OCI-LY7 (cell line): ENCODE measurements at regions not wholly inside any gene's neighbourhood (a gene's known extent, or its start where the extent isn't known, plus 50 kb on each side); places are given as distances from the start of the nearest gene placed in this dataset.

Experiments
- CTCF ChIP-seq: fragments of 200-600 bp; sonication (generic); conservative IDR thresholded peaks from 2 replicates; pipeline ENCODE4 v1.5.1; 2014; ENCODE audit warnings: mild to moderate bottlenecking, antibody characterized with exemption, low read length, moderate library complexity, mixed read lengths
- EZH2phosphoT487 ChIP-seq: fragments of 200-600 bp; sonication (generic); IDR thresholded peaks from 2 replicates; pipeline ENCODE4 v1.6.1; 2018; ENCODE audit warnings: low read depth, borderline replicate concordance, mild to moderate bottlenecking, mixed run types, antibody characterized with exemption, low read length, moderate library complexity, mixed read lengths

GRCh38 chr4:177901786-177902185 is 459.5 kb upstream of the AGA start:
- TF ChIP-seq CTCF (no peak), EZH2phosphoT487 (no peak)
